Breast epithelium (tissue), 4 donors: ENCODE measurements at regions not wholly inside any gene's neighbourhood (a gene's known extent, or its start where the extent isn't known, plus 50 kb on each side); places are given as distances from the start of the nearest gene placed in this dataset.

Source experiments
- DNase-seq, 2 donors: peaks; one replicate each; pipeline ENCODE4 v3.0.0-alpha.2; 2019; ENCODE audit warnings: low spot score in 2 of 2
- H3K27ac ChIP-seq, 2 donors: fragments of 200-600 bp; sonication (generic) in 1 of 2; one replicate each; pipeline ENCODE4 v1.5.1; 2016 to 2019; ENCODE audit warnings: mild to moderate bottlenecking in 1 of 2
- H3K27me3 ChIP-seq, 2 donors: fragments of 200-600 bp; sonication (generic) in 1 of 2; one replicate each; pipeline versions ENCODE4 v1.5.1 to v1.6.0; 2017 to 2019; ENCODE audit warnings: control low read depth in 1 of 2, mild to moderate bottlenecking in 1 of 2
- H3K36me3 ChIP-seq: fragments of 200-600 bp; one replicate; pipeline ENCODE4 v1.5.1; 2019
- H3K4me1 ChIP-seq, 2 donors: fragments of 200-600 bp; sonication (generic); one replicate each; pipeline ENCODE4 v1.5.1; 2016 to 2019; ENCODE audit warnings: control low read depth in 1 of 2
- H3K4me3 ChIP-seq, 3 donors: fragments of 200-600 bp; sonication (generic); 1 replicate in 2 of 3; 2 replicates in 1 of 3; pipeline ENCODE4 v1.5.1; 2016 to 2019; ENCODE audit warnings: mild to moderate bottlenecking in 3 of 3, moderate library complexity in 2 of 3
- H3K9me3 ChIP-seq, 2 donors: fragments of 200-600 bp; sonication (generic) in 1 of 2; one replicate each; pipeline ENCODE4 v1.5.1; 2016 to 2019; ENCODE audit warnings: control low read depth in 1 of 2
- CTCF ChIP-seq, 3 donors: fragments of 450-650 bp; IDR thresholded peaks; one replicate each; pipeline ENCODE4 v1.5.1; 2016 to 2017; ENCODE audit warnings: antibody characterized with exemption in 3 of 3, mild to moderate bottlenecking in 3 of 3, moderate library complexity in 3 of 3
- POLR2A ChIP-seq: fragments of 450-650 bp; IDR thresholded peaks from one replicate; pipeline ENCODE4 v1.6.1; 2016; ENCODE audit warnings: antibody characterized with exemption, mild to moderate bottlenecking, moderate library complexity
- POLR2AphosphoS5 ChIP-seq, 3 donors: sonication (generic); formaldehyde crosslinking; IDR thresholded peaks; one replicate each; pipeline ENCODE4 v1.6.1; 2017; ENCODE audit warnings: antibody characterized with exemption in 3 of 3
- intact Hi-C: fragments of 100-400 bp; cut with DNase I; formaldehyde crosslinking; loops from one replicate; pipeline ENCODE4 v1.15.1; 2023; ENCODE audit warnings: low total_unique reads

DNA sequence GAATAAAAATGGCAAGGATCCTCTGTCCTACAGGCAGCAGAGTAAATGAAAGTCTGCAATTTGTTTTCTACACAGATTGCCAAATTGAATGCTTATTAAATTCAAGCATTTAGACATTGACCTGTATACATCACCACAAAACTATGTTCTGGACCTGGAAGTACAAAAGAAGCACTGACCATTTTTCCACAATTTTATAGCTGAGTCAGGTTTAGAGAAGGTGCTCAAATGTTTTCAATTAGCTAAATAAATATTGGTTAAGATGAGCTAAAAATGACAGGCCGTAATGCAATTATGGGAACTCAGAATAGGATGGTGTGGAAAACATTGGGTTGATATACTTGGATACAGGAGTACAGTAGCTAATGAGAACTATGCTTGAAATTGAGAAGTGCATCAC lies 490.7 kb upstream of the MEIS1 start:
- H3K36me3 ChIP-seq: no peaks in the 10 kb centered on the region
- H3K27me3 ChIP-seq: no peaks in the 10 kb centered on the region
- no peak overlapping the region for H3K4me3 ChIP-seq
- TF ChIP-seq POLR2A (no peak), POLR2AphosphoS5 (IDR thresholded peaks at IDR 0.05) (no peak), CTCF (IDR thresholded peaks at IDR 0.05) (no peak)
- no peaks in the 10 kb centered on the region for H3K4me1 ChIP-seq
- H3K9me3 ChIP-seq: peaks cover 0 to 8% of the 10 kb centered on the region in 2 donors
- H3K27ac ChIP-seq: no peak overlapping the region
- intact Hi-C loops: no loop called here
- no peak for DNase-seq

- no peak overlapping the region for H3K4me3 ChIP-seq
- no peak for DNase-seq
- no peaks in the 10 kb centered on the region for H3K27me3 ChIP-seq
- intact Hi-C loops: no loop called here
- TF ChIP-seq POLR2AphosphoS5 (IDR thresholded peaks at IDR 0.05) (no peak), POLR2A (no peak), CTCF (IDR thresholded peaks at IDR 0.05) (no peak)
- no peaks in the 10 kb centered on the region for H3K4me1 ChIP-seq
- peaks cover 0 to 8% of the 10 kb centered on the region in 2 donors for H3K9me3 ChIP-seq
- H3K36me3 ChIP-seq: no peaks in the 10 kb centered on the region
- H3K27ac ChIP-seq: no peak overlapping the region
Measured at GRCh38 chr2:65943099-65943786, 491.7 kb upstream of the MEIS1 start.

GRCh38 chr2:65940856-65941255 lies 494.1 kb upstream of the MEIS1 start:
- Histone ChIP-seq H3K27ac (no peak overlapping the region), H3K4me3 (no peak overlapping the region), H3K9me3 (peaks cover 0 to 8% of the 10 kb centered on the region in 2 donors), H3K36me3 (no peaks in the 10 kb centered on the region), H3K27me3 (no peaks in the 10 kb centered on the region), H3K4me1 (no peaks in the 10 kb centered on the region)
- intact Hi-C loops: no loop called here
- TF ChIP-seq POLR2AphosphoS5 (IDR thresholded peaks at IDR 0.05) (no peak), POLR2A (no peak), CTCF (IDR thresholded peaks at IDR 0.05) (no peak)
- no peak for DNase-seq

DNA sequence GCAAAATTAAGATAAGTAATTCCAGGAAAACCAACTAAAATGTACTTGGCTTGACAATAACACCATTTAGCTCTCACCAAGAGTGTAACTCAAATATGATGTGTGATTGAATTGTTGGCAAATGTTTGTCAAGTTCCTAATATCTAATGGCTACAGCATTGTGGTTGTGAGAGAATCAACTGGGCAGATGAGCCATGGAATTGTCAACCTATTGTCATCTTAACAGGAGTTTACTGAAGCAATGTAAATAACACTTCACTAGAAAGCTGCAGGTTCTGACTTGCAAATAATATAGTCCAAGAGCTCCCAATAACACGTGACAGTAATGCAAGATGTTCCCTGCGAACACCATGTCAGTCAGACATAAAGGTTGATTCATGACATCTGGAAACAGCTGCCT lies 495.2 kb upstream of the MEIS1 start:
- no peak for DNase-seq
- H3K4me1 ChIP-seq: no peaks in the 10 kb centered on the region
- H3K4me3 ChIP-seq: no peak overlapping the region
- peaks cover 0 to 8% of the 10 kb centered on the region in 2 donors for H3K9me3 ChIP-seq
- intact Hi-C loops: no loop called here
- no peaks in the 10 kb centered on the region for H3K27me3 ChIP-seq
- no peak for TF ChIP-seq CTCF (IDR thresholded peaks at IDR 0.05)
- no peak for TF ChIP-seq POLR2A
- TF ChIP-seq POLR2AphosphoS5 (IDR thresholded peaks at IDR 0.05): no peak
- H3K36me3 ChIP-seq: no peaks in the 10 kb centered on the region
- no peak overlapping the region for H3K27ac ChIP-seq

- no peaks in the 10 kb centered on the region for H3K4me1 ChIP-seq
- no peak for DNase-seq
- intact Hi-C loops: no loop called here
- no peak for TF ChIP-seq POLR2A
- TF ChIP-seq POLR2AphosphoS5 (IDR thresholded peaks at IDR 0.05): no peak
- no peak for TF ChIP-seq CTCF (IDR thresholded peaks at IDR 0.05)
- H3K27me3 ChIP-seq: no peaks in the 10 kb centered on the region
- H3K27ac ChIP-seq: no peak overlapping the region
- no peaks in the 10 kb centered on the region for H3K36me3 ChIP-seq
- no peak overlapping the region for H3K4me3 ChIP-seq
- H3K9me3 ChIP-seq: no peaks in the 10 kb centered on the region
Measured at GRCh38 chr2:65937379-65938160, 497.4 kb upstream of the MEIS1 start.
